HEK293T (cell line): ENCODE measurements at regions not wholly inside any gene's neighbourhood (a gene's known extent, or its start where the extent isn't known, plus 50 kb on each side); places are given as distances from the start of the nearest gene placed in this dataset.

Experiments used
- FOXM1 ChIP-seq: fragments of 450-650 bp; IDR thresholded peaks from 2 replicates; pipeline ENCODE4 v1.6.1; 2017; ENCODE audit warnings: mild to moderate bottlenecking, borderline replicate concordance
- SUZ12 ChIP-seq: fragments of 450-650 bp; IDR thresholded peaks from 2 replicates; pipeline ENCODE4 v1.6.1; 2016; ENCODE audit warnings: mild to moderate bottlenecking

GRCh38 chr5:158553962-158554336 is 545.8 kb downstream of the EBF1 start:
- TF ChIP-seq SUZ12 = no peak
- no peak for TF ChIP-seq FOXM1
